ENCODE measurements at regions not wholly inside any gene's neighbourhood (a gene's known extent, or its start where the extent isn't known, plus 50 kb on each side); places are given as distances from the start of the nearest gene placed in this dataset.

DNA sequence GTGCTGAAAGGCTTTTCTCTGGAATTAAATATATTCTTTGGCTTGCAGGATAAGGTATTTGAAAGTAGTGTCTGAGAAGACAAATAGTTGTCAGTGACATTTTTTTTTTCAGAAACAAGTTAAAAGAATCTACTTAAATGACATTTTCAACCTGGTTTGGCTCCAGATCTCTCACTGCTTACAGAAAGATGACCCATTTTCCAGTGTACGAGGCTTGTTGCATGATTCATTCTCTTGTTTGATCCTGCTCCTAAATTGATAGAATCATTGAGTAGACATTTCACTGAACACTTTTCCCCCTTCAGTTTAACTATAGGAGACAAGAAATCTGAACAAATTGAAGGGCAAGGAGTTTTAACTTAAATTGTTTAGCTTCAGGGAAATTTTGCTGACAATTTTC lies 546.1 kb downstream of the ZNF608 start:
- Histone ChIP-seq H3K9me3 (ENCODE audit: control insufficient read depth, low read depth, low read length) (peaks cover 6% of the 10 kb centered on the region), H3K9ac (ENCODE audit: control insufficient read depth, extremely low read depth, insufficient read depth, low read length) (no peak overlapping the region), H3K27me3 (ENCODE audit: control insufficient read depth, extremely low read depth, insufficient read depth, low read length) (no peaks in the 10 kb centered on the region), H3K4me2 (ENCODE audit: control insufficient read depth, extremely low read depth, insufficient read depth, low read depth, low read length) (peak overlapping the region; percentile 9), H3K79me2 (ENCODE audit: control insufficient read depth, insufficient read depth, low read length) (no peaks in the 10 kb centered on the region), H3K9me1 (ENCODE audit: control insufficient read depth, extremely low read depth, insufficient read depth, low read length) (no peaks in the 10 kb centered on the region), H3K4me1 (ENCODE audit: control insufficient read depth, extremely low read depth, insufficient read depth, low read length) (peaks cover 6% of the 10 kb centered on the region), H3K27ac (ENCODE audit: control insufficient read depth, insufficient read depth, low read length) (no peak overlapping the region), H3K36me3 (ENCODE audit: control insufficient read depth in 2 of 2, extremely low read depth in 1 of 2, insufficient read depth in 2 of 2, low read length in 2 of 2) (no peaks in the 10 kb centered on the region), H4K20me1 (ENCODE audit: control insufficient read depth, extremely low read depth, insufficient read depth, low read length) (no peaks in the 10 kb centered on the region), H2AFZ (ENCODE audit: control insufficient read depth, low read length) (no peak overlapping the region), H3K4me3 (ENCODE audit: control insufficient read depth in 2 of 3, extremely low read depth in 1 of 3, insufficient read depth in 2 of 3, low read depth in 1 of 3, low read length in 3 of 3) (no peak overlapping the region)
- dilution Hi-C loops (cut with MboI; ENCODE audit: extremely low pct_ligation_motif_present, low sequenced_read_pairs) = no loop called here
- FAIRE-seq (no peak), DNase-seq (ENCODE audit: low read depth, low spot score) (no peak)
- TF ChIP-seq, protein P1, sequence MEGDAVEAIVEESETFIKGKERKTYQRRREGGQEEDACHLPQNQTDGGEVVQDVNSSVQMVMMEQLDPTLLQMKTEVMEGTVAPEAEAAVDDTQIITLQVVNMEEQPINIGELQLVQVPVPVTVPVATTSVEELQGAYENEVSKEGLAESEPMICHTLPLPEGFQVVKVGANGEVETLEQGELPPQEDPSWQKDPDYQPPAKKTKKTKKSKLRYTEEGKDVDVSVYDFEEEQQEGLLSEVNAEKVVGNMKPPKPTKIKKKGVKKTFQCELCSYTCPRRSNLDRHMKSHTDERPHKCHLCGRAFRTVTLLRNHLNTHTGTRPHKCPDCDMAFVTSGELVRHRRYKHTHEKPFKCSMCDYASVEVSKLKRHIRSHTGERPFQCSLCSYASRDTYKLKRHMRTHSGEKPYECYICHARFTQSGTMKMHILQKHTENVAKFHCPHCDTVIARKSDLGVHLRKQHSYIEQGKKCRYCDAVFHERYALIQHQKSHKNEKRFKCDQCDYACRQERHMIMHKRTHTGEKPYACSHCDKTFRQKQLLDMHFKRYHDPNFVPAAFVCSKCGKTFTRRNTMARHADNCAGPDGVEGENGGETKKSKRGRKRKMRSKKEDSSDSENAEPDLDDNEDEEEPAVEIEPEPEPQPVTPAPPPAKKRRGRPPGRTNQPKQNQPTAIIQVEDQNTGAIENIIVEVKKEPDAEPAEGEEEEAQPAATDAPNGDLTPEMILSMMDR (optimal IDR thresholded peaks at IDR 0.05 in 1 of 3, IDR thresholded peaks at IDR 0.05 in 1 of 3, conservative IDR thresholded peaks at IDR 0.05 in 1 of 3; ENCODE audit: extremely low read depth in 1 of 3, insufficient read depth in 2 of 3, low read length in 3 of 3) = no peak
- TF ChIP-seq EZH2 (IDR thresholded peaks at IDR 0.05; ENCODE audit: low read length) = no peak

DNA sequence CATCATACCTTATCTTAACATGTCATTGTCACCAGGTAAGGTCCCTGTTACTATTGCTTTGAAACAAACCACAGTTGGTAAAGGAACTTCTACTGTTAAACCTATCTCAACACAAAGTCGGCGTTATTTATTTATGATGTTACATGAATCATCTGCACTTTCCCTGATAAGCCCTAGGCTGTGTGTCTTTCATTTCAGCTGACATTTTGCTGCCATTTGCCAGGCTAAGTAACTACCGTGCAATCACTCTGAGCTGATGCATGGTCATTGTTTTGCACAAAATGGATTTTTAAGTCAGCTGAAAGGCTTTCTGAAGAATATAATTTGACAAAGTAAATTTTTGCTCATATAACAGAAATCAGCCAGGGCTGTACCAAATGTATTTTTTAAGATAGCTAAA lies 546.5 kb downstream of the ZNF608 start:
- Histone ChIP-seq H3K4me2 (ENCODE audit: control insufficient read depth, extremely low read depth, insufficient read depth, low read depth, low read length) (no peak overlapping the region), H3K9me1 (ENCODE audit: control insufficient read depth, extremely low read depth, insufficient read depth, low read length) (no peaks in the 10 kb centered on the region), H3K9me3 (ENCODE audit: control insufficient read depth, low read depth, low read length) (peaks cover 6% of the 10 kb centered on the region), H3K4me3 (ENCODE audit: control insufficient read depth in 2 of 3, extremely low read depth in 1 of 3, insufficient read depth in 2 of 3, low read depth in 1 of 3, low read length in 3 of 3) (no peak overlapping the region), H3K9ac (ENCODE audit: control insufficient read depth, extremely low read depth, insufficient read depth, low read length) (no peak overlapping the region), H3K36me3 (ENCODE audit: control insufficient read depth in 2 of 2, extremely low read depth in 1 of 2, insufficient read depth in 2 of 2, low read length in 2 of 2) (no peaks in the 10 kb centered on the region), H2AFZ (ENCODE audit: control insufficient read depth, low read length) (peak overlapping the region; percentile 5), H3K79me2 (ENCODE audit: control insufficient read depth, insufficient read depth, low read length) (no peaks in the 10 kb centered on the region), H3K27ac (ENCODE audit: control insufficient read depth, insufficient read depth, low read length) (no peak overlapping the region), H3K4me1 (ENCODE audit: control insufficient read depth, extremely low read depth, insufficient read depth, low read length) (peaks cover 6% of the 10 kb centered on the region), H4K20me1 (ENCODE audit: control insufficient read depth, extremely low read depth, insufficient read depth, low read length) (no peaks in the 10 kb centered on the region), H3K27me3 (ENCODE audit: control insufficient read depth, extremely low read depth, insufficient read depth, low read length) (no peaks in the 10 kb centered on the region)
- peak; percentile 55 for FAIRE-seq
- dilution Hi-C loops (cut with MboI; ENCODE audit: extremely low pct_ligation_motif_present, low sequenced_read_pairs) = no loop called here
- DNase-seq (ENCODE audit: low read depth, low spot score) = no peak
- TF ChIP-seq, protein P1 (optimal IDR thresholded peaks at IDR 0.05 in 1 of 3, IDR thresholded peaks at IDR 0.05 in 1 of 3, conservative IDR thresholded peaks at IDR 0.05 in 1 of 3; ENCODE audit: extremely low read depth in 1 of 3, insufficient read depth in 2 of 3, low read length in 3 of 3) = no peak
- no peak for TF ChIP-seq EZH2 (IDR thresholded peaks at IDR 0.05; ENCODE audit: low read length)

All from keratinocyte (primary cell).